ENCODE measurements at regions not wholly inside any gene's neighbourhood (a gene's known extent, or its start where the extent isn't known, plus 50 kb on each side); places are given as distances from the start of the nearest gene placed in this dataset.

GRCh38 chr9:100939636-100940035, 88.9 kb upstream of the PLPPR1 start:
- Histone ChIP-seq H3K27me3 (ENCODE audit: low read length) (no peaks in the 10 kb centered on the region), H3K4me3 (ENCODE audit: insufficient read depth, low read length, poor library complexity, severe bottlenecking) (no peak overlapping the region), H3K4me2 (ENCODE audit: low read depth, low read length, poor library complexity, severe bottlenecking) (no peak overlapping the region), H3K27ac (ENCODE audit: low read depth, low read length) (no peak overlapping the region), H3K9me3 (ENCODE audit: insufficient read depth, low read length) (no peaks in the 10 kb centered on the region), H3F3A (ENCODE audit: insufficient read depth) (no peaks in the 10 kb centered on the region), H3K9me2 (replicated peaks; ENCODE audit: insufficient read depth, low read length) (no peaks in the 10 kb centered on the region), H3K9ac (ENCODE audit: low read length) (no peak overlapping the region), H3K79me2 (ENCODE audit: insufficient read depth, low read length) (no peaks in the 10 kb centered on the region), H3K36me3 (ENCODE audit: low read length) (no peaks in the 10 kb centered on the region), H4K20me1 (ENCODE audit: low read depth, low read length) (0 out of 2 replicates have a peak, but pooled peaks cover 3% of the 10 kb centered on the region), H2AFZ (ENCODE audit: low read depth, low read length, severe bottlenecking) (no peak overlapping the region)
- TF ChIP-seq CTCF (IDR thresholded peaks at IDR 0.05; ENCODE audit: insufficient read depth, low read length, poor library complexity, severe bottlenecking) (no peak), EZH2phosphoT487 (conservative IDR thresholded peaks at IDR 0.05; ENCODE audit: low read length) (no peak)

GRCh38 chr9:100959226-100959625, 69.3 kb upstream of the PLPPR1 start:
- H2AFZ ChIP-seq (ENCODE audit: low read depth, low read length, severe bottlenecking) = no peak overlapping the region
- H4K20me1 ChIP-seq (ENCODE audit: low read depth, low read length) = no peaks in the 10 kb centered on the region
- H3K9me3 ChIP-seq (ENCODE audit: insufficient read depth, low read length) = no peaks in the 10 kb centered on the region
- H3K27me3 ChIP-seq (ENCODE audit: low read length) = no peaks in the 10 kb centered on the region; the same call in 1 of the 2 replicates
- TF ChIP-seq EZH2phosphoT487 (conservative IDR thresholded peaks at IDR 0.05; ENCODE audit: low read length) = no peak
- no peak for TF ChIP-seq CTCF (IDR thresholded peaks at IDR 0.05; ENCODE audit: insufficient read depth, low read length, poor library complexity, severe bottlenecking)
- no peaks in the 10 kb centered on the region for H3K9me2 ChIP-seq (replicated peaks; ENCODE audit: insufficient read depth, low read length)
- no peaks in the 10 kb centered on the region for H3K79me2 ChIP-seq (ENCODE audit: insufficient read depth, low read length)
- no peak overlapping the region for H3K27ac ChIP-seq (ENCODE audit: low read depth, low read length)
- H3K9ac ChIP-seq (ENCODE audit: low read length) = no peak overlapping the region
- H3K36me3 ChIP-seq (ENCODE audit: low read length) = no peaks in the 10 kb centered on the region
- H3K4me3 ChIP-seq (ENCODE audit: insufficient read depth, low read length, poor library complexity, severe bottlenecking) = no peak overlapping the region
- no peak overlapping the region for H3K4me2 ChIP-seq (ENCODE audit: low read depth, low read length, poor library complexity, severe bottlenecking)
- no peaks in the 10 kb centered on the region for H3F3A ChIP-seq (ENCODE audit: insufficient read depth)

Data from SU-DHL-6 (cell line).